K562 (cell line): ENCODE measurements at regions not wholly inside any gene's neighbourhood (a gene's known extent, or its start where the extent isn't known, plus 50 kb on each side); places are given as distances from the start of the nearest gene placed in this dataset.

ENCODE experiments used
- BHLHE40 ChIP-seq: IDR thresholded peaks from 2 replicates; pipeline ENCODE4 v1.6.1; 2011; ENCODE audit warnings: low read length, improper control_type of control experiment
- CHD2 ChIP-seq: IDR thresholded peaks from 2 replicates; pipeline ENCODE4 v1.6.1; 2011; ENCODE audit warnings: low read depth, low read length
- E2F5 ChIP-seq: sonication (generic); formaldehyde crosslinking; IDR thresholded peaks from 2 replicates; pipeline ENCODE4 v1.8.0; 2022; ENCODE audit warnings: mild to moderate bottlenecking, missing genetic modification reagents
- MXI1 ChIP-seq: IDR thresholded peaks from 2 replicates; pipeline ENCODE4 v1.6.1; 2011; ENCODE audit warnings: low read depth, mild to moderate bottlenecking, improper control_type of control experiment, low read length
- POLR2AphosphoS5 ChIP-seq: IDR thresholded peaks from 2 replicates; pipeline ENCODE4 v1.6.1; 2011; ENCODE audit warnings: mild to moderate bottlenecking, low read depth, low read length, moderate library complexity; ENCODE audit not compliant: control insufficient read depth, insufficient read depth
- SFPQ ChIP-seq: fragments of 200-400 bp; formaldehyde crosslinking; IDR thresholded peaks from 2 replicates; pipeline ENCODE4 v1.6.1; 2017; ENCODE audit warnings: mild to moderate bottlenecking, low read depth, low read length, moderate library complexity
- STAT6 ChIP-seq: sonication (generic); formaldehyde crosslinking; IDR thresholded peaks from 2 replicates; pipeline ENCODE4 v1.8.1; 2023; ENCODE audit warnings: mild to moderate bottlenecking, missing genetic modification reagents
- ZBTB34 ChIP-seq: fragments of 250-450 bp; sonication (Bioruptor Pico); IDR thresholded peaks from 2 replicates; pipeline ENCODE4 v1.8.0; 2021; ENCODE audit warnings: mild to moderate bottlenecking, moderate library complexity
- ZNF224 ChIP-seq: sonication (generic); formaldehyde crosslinking; IDR thresholded peaks from 2 replicates; pipeline ENCODE4 v1.8.0; 2022; ENCODE audit warnings: mild to moderate bottlenecking, missing genetic modification reagents
- ZNF507 ChIP-seq: conservative IDR thresholded peaks from 2 replicates; pipeline ENCODE4 v1.6.1; 2017; ENCODE audit warnings: missing genetic modification characterization, missing compliant biosample characterization

- TF ChIP-seq SFPQ (no peak), BHLHE40 (no peak), ZNF224 (CRISPR knock-in tag) (no peak), MXI1 (no peak), POLR2AphosphoS5 (no peak), E2F5 (CRISPR knock-in tag) (no peak), ZBTB34 (no peak), ZNF507 (tag) (no peak), CHD2 (no peak), STAT6 (CRISPR knock-in tag) (no peak)
Measured at GRCh38 chr5:9728261-9728660, 98.1 kb upstream of the TAS2R1 start (continued).
